Progenitor cell of endocrine pancreas (in vitro differentiated cells): ENCODE measurements at regions not wholly inside any gene's neighbourhood (a gene's known extent, or its start where the extent isn't known, plus 50 kb on each side); places are given as distances from the start of the nearest gene placed in this dataset.

Experiments used
- DNase-seq: peaks from one replicate; pipeline ENCODE4 v3.0.0; 2021; ENCODE audit warnings: low spot score; ENCODE audit not compliant: unreplicated experiment
- H3K27ac Mint-ChIP-seq: 2 replicates; pipeline ENCODE4 v1.8.0; 2021; ENCODE audit warnings: mild to moderate bottlenecking, moderate library complexity, mixed read lengths
- H3K27me3 Mint-ChIP-seq: 2 replicates; pipeline ENCODE4 v1.8.0; 2021; ENCODE audit warnings: mixed read lengths
- H3K36me3 Mint-ChIP-seq: 2 replicates; pipeline ENCODE4 v1.8.0; 2022; ENCODE audit warnings: mixed read lengths; ENCODE audit not compliant: insufficient read depth
- H3K4me1 Mint-ChIP-seq: 2 replicates; pipeline ENCODE4 v1.8.0; 2021; ENCODE audit warnings: low read depth, mixed read lengths
- H3K4me3 Mint-ChIP-seq: 2 replicates; pipeline ENCODE4 v1.8.0; 2021; ENCODE audit warnings: low read depth, mild to moderate bottlenecking, moderate library complexity, mixed read lengths
- H3K9me3 Mint-ChIP-seq: 2 replicates; pipeline ENCODE4 v1.8.0; 2021; ENCODE audit warnings: low read depth, mixed read lengths
- CTCF ChIP-seq: fragments of 200-600 bp; sonication (generic); IDR thresholded peaks from one replicate; pipeline ENCODE4 v1.5.0; 2021; ENCODE audit warnings: antibody characterized with exemption, mild to moderate bottlenecking; ENCODE audit not compliant: unreplicated experiment

GRCh38 chr2:215782295-215782694 lies 231.1 kb downstream of the MREG start:
- H3K27me3 Mint-ChIP-seq = no peaks in the 10 kb centered on the region
- TF ChIP-seq CTCF = no peak

GRCh38 chr2:215780907-215781685 lies 232.3 kb downstream of the MREG start:
- Mint-ChIP-seq H3K27me3 (no peaks in the 10 kb centered on the region), H3K36me3 (no peaks in the 10 kb centered on the region), H3K9me3 (peaks cover under 1% of the 10 kb centered on the region), H3K4me3 (no peak overlapping the region), H3K27ac (no peak overlapping the region), H3K4me1 (peaks cover 12% of the 10 kb centered on the region)
- no peak for TF ChIP-seq CTCF
- DNase-seq = no peak

More at GRCh38 chr2:215782295-215782694, 231.1 kb downstream of the MREG start:
- no peak for DNase-seq
- H3K9me3 Mint-ChIP-seq = no peaks in the 10 kb centered on the region
- no peak overlapping the region for H3K4me3 Mint-ChIP-seq
- no peak overlapping the region for H3K27ac Mint-ChIP-seq
- no peaks in the 10 kb centered on the region for H3K36me3 Mint-ChIP-seq
- peaks cover 8% of the 10 kb centered on the region for H3K4me1 Mint-ChIP-seq

- H3K4me3 Mint-ChIP-seq = no peak overlapping the region
- no peak for TF ChIP-seq CTCF
- H3K27ac Mint-ChIP-seq = no peak overlapping the region
Observed at GRCh38 chr2:215780313-215780712, 233.0 kb downstream of the MREG start.

GRCh38 chr2:215779912-215780311 lies 233.4 kb downstream of the MREG start:
- no peak for TF ChIP-seq CTCF
- Mint-ChIP-seq H3K27me3 (no peaks in the 10 kb centered on the region), H3K9me3 (peaks cover 3% of the 10 kb centered on the region), H3K4me3 (no peak overlapping the region), H3K27ac (no peak overlapping the region), H3K36me3 (no peaks in the 10 kb centered on the region), H3K4me1 (peaks cover 14% of the 10 kb centered on the region)
- no peak for DNase-seq

More at GRCh38 chr2:215780313-215780712, 233.0 kb downstream of the MREG start:
- Mint-ChIP-seq H3K27me3 (no peaks in the 10 kb centered on the region), H3K9me3 (peaks cover 3% of the 10 kb centered on the region), H3K36me3 (no peaks in the 10 kb centered on the region), H3K4me1 (peaks cover 14% of the 10 kb centered on the region)
- DNase-seq = no peak

- no peak for TF ChIP-seq CTCF
- H3K9me3 Mint-ChIP-seq = peaks cover 3% of the 10 kb centered on the region
Observed at GRCh38 chr2:215777465-215778044, 235.8 kb downstream of the MREG start.

More at GRCh38 chr2:215777465-215778044, 235.8 kb downstream of the MREG start:
- no peak overlapping the region for H3K27ac Mint-ChIP-seq
- peaks cover 21% of the 10 kb centered on the region for H3K4me1 Mint-ChIP-seq
- no peaks in the 10 kb centered on the region for H3K36me3 Mint-ChIP-seq
- no peak overlapping the region for H3K4me3 Mint-ChIP-seq
- H3K27me3 Mint-ChIP-seq = no peaks in the 10 kb centered on the region
- no peak for DNase-seq
